ENCODE measurements at regions not wholly inside any gene's neighbourhood (a gene's known extent, or its start where the extent isn't known, plus 50 kb on each side); places are given as distances from the start of the nearest gene placed in this dataset.

DNA sequence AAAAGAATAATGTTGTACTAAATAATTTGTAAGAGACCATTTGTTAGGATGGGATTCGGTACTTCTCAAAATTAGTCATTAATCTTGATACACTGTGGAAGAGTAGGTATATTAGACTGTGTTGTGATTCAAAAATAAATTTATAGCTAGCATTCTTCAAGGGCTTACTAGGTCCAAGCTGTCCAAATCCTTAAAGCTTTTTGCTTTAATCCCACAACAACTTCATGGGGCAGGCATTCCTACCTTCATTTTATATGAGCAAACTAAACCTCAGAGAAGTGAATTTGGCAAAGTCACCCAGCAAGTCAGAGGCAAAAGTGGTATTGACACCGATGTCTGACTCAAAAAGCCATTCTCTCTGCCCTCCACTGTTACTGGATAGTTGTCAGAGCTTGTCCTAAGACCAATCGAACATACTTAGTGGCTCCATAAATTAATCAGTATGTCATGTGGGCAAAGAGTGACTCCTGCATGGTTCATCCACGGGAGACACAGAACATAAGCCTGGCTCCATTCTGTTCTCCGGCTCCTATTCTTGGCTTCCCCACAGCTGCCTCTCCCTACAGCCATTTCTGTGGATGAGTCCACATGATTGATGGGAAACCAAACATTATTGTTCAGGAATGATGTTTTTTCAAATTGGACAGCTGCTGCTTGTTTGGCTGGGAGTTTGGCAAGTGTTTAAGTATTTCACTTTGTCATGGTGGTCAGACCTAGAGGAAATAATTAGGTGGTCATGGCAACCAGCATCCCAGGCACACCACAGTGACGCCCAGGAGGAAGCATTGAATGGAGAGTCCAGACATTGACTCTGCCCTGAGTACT, 133.4 kb upstream of the FGGY start:
- TF ChIP-seq, protein P1, sequence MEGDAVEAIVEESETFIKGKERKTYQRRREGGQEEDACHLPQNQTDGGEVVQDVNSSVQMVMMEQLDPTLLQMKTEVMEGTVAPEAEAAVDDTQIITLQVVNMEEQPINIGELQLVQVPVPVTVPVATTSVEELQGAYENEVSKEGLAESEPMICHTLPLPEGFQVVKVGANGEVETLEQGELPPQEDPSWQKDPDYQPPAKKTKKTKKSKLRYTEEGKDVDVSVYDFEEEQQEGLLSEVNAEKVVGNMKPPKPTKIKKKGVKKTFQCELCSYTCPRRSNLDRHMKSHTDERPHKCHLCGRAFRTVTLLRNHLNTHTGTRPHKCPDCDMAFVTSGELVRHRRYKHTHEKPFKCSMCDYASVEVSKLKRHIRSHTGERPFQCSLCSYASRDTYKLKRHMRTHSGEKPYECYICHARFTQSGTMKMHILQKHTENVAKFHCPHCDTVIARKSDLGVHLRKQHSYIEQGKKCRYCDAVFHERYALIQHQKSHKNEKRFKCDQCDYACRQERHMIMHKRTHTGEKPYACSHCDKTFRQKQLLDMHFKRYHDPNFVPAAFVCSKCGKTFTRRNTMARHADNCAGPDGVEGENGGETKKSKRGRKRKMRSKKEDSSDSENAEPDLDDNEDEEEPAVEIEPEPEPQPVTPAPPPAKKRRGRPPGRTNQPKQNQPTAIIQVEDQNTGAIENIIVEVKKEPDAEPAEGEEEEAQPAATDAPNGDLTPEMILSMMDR (conservative IDR thresholded peaks at IDR 0.05; ENCODE audit: low read length): no peak
- no peak for TF ChIP-seq EZH2phosphoT487 (IDR thresholded peaks at IDR 0.05; ENCODE audit: borderline replicate concordance)

Data from Loucy (cell line).